Sigmoid colon (tissue), 6 donors: ENCODE measurements at regions not wholly inside any gene's neighbourhood (a gene's known extent, or its start where the extent isn't known, plus 50 kb on each side); places are given as distances from the start of the nearest gene placed in this dataset.

Experiments used
- DNase-seq: peaks from one replicate; pipeline ENCODE4 v3.0.0-alpha.2; 2019
- H3K27ac ChIP-seq, 4 donors: fragments of 200-600 bp; sonication (generic); one replicate each; pipeline ENCODE4 v1.5.1; 2016 to 2019; ENCODE audit warnings: mild to moderate bottlenecking in 1 of 4
- H3K27me3 ChIP-seq, 3 donors: fragments of 200-600 bp; sonication (generic); one replicate each; pipeline ENCODE4 v1.5.1; 2019; ENCODE audit warnings: mild to moderate bottlenecking in 1 of 3
- H3K36me3 ChIP-seq, 4 donors: fragments of 200-600 bp; sonication (generic); one replicate each; pipeline ENCODE4 v1.5.1; 2016 to 2019
- H3K4me1 ChIP-seq, 4 donors: fragments of 200-600 bp; sonication (generic); one replicate each; pipeline ENCODE4 v1.5.1; 2017 to 2019
- H3K4me3 ChIP-seq, 4 donors: fragments of 200-600 bp; sonication (generic); one replicate each; pipeline ENCODE4 v1.5.1; 2017 to 2019; ENCODE audit warnings: mild to moderate bottlenecking in 2 of 4, moderate library complexity in 1 of 4
- H3K9me3 ChIP-seq, 4 donors: fragments of 200-600 bp in 3 of 4; sonication (generic) in 3 of 4; one replicate each; pipeline versions ENCODE4 v1.5.1 to v1.6.1; 2013 to 2019
- EP300 ChIP-seq, 4 donors: sonication (generic); formaldehyde crosslinking; IDR thresholded peaks; one replicate each; pipeline ENCODE4 v1.6.1; 2017; ENCODE audit warnings: antibody characterized with exemption in 4 of 4
- POLR2A ChIP-seq, 2 donors: fragments of 450-650 bp; IDR thresholded peaks; one replicate each; pipeline ENCODE4 v1.6.1; 2016; ENCODE audit warnings: antibody characterized with exemption in 2 of 2, mild to moderate bottlenecking in 2 of 2, moderate library complexity in 2 of 2
- POLR2AphosphoS5 ChIP-seq, 4 donors: sonication (generic); formaldehyde crosslinking; IDR thresholded peaks; one replicate each; pipeline ENCODE4 v1.6.1; 2017; ENCODE audit warnings: antibody characterized with exemption in 4 of 4
- WGBS, 2 donors: extraction: QIAGEN DNeasy Blood & Tissue Kit; methylation state at CpG; one replicate each; pipeline ENCODE4 v1.1.7; 2013; 5-methylcytosine and 5-hydroxymethylcytosine counted together
- intact Hi-C: fragments of 100-400 bp; cut with DNase I; formaldehyde crosslinking; loops from one replicate; pipeline ENCODE4 v1.15.1; 2023
- TF ChIP-seq, protein P1 (sequence below), 4 experiments: fragments of 450-650 bp in 3 of 4; fragments of 200-600 bp in 1 of 4; IDR thresholded peaks; one replicate each; pipeline ENCODE4 v1.5.1; 2016 to 2019; ENCODE audit warnings: antibody characterized with exemption in 4 of 4, mild to moderate bottlenecking in 3 of 4, moderate library complexity in 2 of 4
- donor health status: healthy with polysubstance abuse.
- donor health status: healthy.

DNA sequence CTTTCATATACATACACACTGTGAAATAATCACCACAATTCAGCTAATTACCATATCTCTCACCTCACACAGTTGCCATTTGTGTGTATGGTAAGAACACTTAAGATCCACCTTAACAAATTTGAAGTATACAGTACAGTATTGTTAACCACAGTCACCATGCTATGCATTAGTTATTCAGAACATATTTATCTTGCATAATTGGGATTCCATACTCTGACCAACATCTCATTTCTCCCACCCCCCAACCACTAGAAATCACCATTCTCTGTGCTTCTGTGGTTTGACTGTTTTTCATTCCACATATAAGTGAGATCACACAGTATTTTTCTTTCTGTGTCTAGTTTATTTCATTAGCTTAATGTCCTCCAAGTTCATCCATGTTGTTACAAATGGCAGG is 247.7 kb upstream of the CTNNB1 start:
- no peak for DNase-seq
- no peaks in the 10 kb centered on the region for H3K4me1 ChIP-seq
- TF ChIP-seq EP300 (IDR thresholded peaks at IDR 0.05) = no peak
- TF ChIP-seq POLR2AphosphoS5 (IDR thresholded peaks at IDR 0.05) = no peak
- TF ChIP-seq, protein P1, sequence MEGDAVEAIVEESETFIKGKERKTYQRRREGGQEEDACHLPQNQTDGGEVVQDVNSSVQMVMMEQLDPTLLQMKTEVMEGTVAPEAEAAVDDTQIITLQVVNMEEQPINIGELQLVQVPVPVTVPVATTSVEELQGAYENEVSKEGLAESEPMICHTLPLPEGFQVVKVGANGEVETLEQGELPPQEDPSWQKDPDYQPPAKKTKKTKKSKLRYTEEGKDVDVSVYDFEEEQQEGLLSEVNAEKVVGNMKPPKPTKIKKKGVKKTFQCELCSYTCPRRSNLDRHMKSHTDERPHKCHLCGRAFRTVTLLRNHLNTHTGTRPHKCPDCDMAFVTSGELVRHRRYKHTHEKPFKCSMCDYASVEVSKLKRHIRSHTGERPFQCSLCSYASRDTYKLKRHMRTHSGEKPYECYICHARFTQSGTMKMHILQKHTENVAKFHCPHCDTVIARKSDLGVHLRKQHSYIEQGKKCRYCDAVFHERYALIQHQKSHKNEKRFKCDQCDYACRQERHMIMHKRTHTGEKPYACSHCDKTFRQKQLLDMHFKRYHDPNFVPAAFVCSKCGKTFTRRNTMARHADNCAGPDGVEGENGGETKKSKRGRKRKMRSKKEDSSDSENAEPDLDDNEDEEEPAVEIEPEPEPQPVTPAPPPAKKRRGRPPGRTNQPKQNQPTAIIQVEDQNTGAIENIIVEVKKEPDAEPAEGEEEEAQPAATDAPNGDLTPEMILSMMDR (IDR thresholded peaks at IDR 0.05) = no peak
- no peak for TF ChIP-seq POLR2A (IDR thresholded peaks at IDR 0.05)

DNA sequence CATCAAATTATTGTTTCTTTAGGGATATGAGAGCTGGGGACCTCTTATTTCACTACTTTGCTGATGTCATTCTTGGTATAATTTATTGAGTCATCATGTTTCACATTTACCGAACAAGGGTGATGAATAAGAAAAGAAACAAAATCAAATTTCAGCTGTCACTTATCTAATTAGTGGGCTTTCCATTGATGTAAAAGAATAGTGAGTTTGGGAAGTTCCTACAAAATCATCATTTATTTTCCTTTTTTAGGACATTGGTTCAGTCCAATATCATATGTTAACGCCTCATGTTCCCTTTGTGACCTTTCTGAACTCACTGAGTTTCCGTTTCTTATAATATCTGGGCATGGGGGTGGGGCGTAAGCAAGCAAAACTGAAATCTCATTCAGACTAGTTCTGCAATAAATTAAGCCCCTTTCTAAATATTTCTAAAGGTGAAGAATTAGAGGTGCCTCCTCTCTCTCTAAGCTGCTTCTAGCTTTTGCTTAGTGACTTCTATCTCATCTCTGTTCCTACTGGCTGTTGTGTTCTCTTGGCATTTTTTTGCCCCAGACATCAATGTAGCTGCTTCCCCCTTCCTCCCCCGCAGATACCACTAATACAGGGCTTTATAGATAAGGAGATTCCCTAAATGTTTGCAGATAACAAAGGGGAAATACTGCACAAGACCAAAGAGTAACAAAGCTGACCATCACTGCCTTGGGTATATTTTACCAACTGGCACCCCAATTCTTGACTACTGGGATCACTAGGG is 238.0 kb upstream of the CTNNB1 start:
- Histone ChIP-seq H3K9me3 (no peaks in the 10 kb centered on the region), H3K4me1 (no peaks in the 10 kb centered on the region), H3K27me3 (no peaks in the 10 kb centered on the region), H3K27ac (no peak overlapping the region), H3K36me3 (no peaks in the 10 kb centered on the region), H3K4me3 (no peak overlapping the region)
- WGBS, 2 donors = 87 to 89% methylated on average over 5 of the region's 5 CpGs
- TF ChIP-seq EP300 (IDR thresholded peaks at IDR 0.05) = no peak
- no peak for DNase-seq
- intact Hi-C loops = no loop called here

More for the DNA sequence above, 247.7 kb upstream of the CTNNB1 start:
- intact Hi-C loops = no loop called here
- H3K4me3 ChIP-seq = no peak overlapping the region
- H3K27ac ChIP-seq = no peak overlapping the region
- H3K9me3 ChIP-seq = peaks cover 0 to 5% (median 2%) of the 10 kb centered on the region in 4 donors
- H3K27me3 ChIP-seq = no peaks in the 10 kb centered on the region
- no peaks in the 10 kb centered on the region for H3K36me3 ChIP-seq

DNA sequence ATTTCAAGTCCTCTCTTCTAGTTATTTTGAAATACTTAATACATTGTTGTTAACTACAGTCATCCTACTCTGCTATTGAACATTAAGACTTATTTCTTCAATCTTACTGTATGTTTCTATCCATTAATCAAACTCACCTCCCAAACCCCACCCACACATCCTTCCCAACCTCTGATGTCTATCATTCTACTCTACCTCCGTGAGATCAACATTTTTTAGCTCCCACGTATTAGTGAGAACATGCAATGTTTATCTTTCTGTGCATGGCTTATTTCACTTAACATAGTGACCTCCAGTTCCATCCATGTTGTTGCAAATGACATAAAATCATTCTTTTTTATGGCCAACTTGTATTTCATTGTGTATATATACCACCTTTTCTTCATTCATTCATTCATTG is 236.6 kb upstream of the CTNNB1 start:
- H3K27ac ChIP-seq = no peak overlapping the region
- WGBS, 2 donors = 88 to 90% methylated on average over 2 of the region's 2 CpGs
- intact Hi-C loops = no loop called here
- no peaks in the 10 kb centered on the region for H3K36me3 ChIP-seq
- no peaks in the 10 kb centered on the region for H3K4me1 ChIP-seq
- H3K4me3 ChIP-seq = no peak overlapping the region
- no peaks in the 10 kb centered on the region for H3K9me3 ChIP-seq
- no peak for DNase-seq
- TF ChIP-seq, protein P1 (IDR thresholded peaks at IDR 0.05) = no peak
- TF ChIP-seq POLR2AphosphoS5 (IDR thresholded peaks at IDR 0.05) (no peak), POLR2A (IDR thresholded peaks at IDR 0.05) (no peak), EP300 (IDR thresholded peaks at IDR 0.05) (no peak)
- no peaks in the 10 kb centered on the region for H3K27me3 ChIP-seq

DNA sequence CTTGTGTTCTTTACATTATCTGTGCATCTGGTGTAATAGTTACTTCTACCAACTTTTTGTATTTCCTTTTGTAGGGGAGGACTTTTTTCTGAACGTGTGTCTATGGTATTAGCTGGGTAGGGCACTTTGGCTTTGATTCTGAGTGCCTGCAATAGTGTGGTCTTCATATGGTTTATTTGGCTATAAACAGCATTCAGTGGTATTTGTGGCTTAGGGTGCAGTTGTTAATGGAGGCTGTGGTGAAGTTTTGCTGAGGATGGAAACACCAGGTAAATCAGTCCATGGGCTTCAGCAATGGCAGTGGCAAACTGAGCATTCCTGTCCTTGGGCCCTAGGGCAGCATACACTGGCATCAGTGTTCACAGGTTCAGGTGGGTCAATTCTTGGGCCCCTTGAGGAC is 230.6 kb upstream of the CTNNB1 start:
- Histone ChIP-seq H3K4me3 (no peak overlapping the region), H3K9me3 (no peaks in the 10 kb centered on the region), H3K4me1 (peaks cover 0 to 29% (median 23%) of the 10 kb centered on the region in 4 donors), H3K36me3 (no peaks in the 10 kb centered on the region), H3K27ac (no peak overlapping the region), H3K27me3 (no peaks in the 10 kb centered on the region)
- 60 to 62% methylated on average over 1 of the region's 1 CpG for whole genome bisulfite sequencing, 2 donors
- intact Hi-C loops = no loop called here
- DNase-seq = no peak
- TF ChIP-seq, protein P1 (IDR thresholded peaks at IDR 0.05) = no peak

DNA sequence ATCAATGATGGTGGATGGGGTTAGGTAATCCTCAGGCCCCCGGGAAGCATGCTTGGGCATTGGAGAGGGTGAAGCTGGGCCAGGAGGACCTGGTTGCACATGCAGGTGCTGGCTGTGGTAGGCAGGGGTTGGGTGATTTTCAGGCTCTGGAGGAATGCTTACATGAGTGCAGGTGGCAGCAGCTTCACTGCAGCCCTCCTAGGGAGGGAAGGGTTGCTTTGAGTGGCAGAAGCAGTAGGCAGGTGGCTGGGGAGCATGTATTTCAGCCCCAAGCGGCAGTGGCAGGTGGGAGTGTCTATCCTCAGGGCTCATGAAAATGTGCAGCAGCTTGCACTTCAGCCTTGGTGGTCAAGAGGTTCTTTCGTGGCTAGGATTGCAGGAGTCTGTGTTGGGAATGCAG is 230.0 kb upstream of the CTNNB1 start:
- Histone ChIP-seq H3K4me3 (no peak overlapping the region), H3K4me1 (peaks cover 0 to 29% (median 23%) of the 10 kb centered on the region in 4 donors), H3K9me3 (no peaks in the 10 kb centered on the region), H3K27me3 (no peaks in the 10 kb centered on the region), H3K27ac (no peak overlapping the region), H3K36me3 (no peaks in the 10 kb centered on the region)
- DNase-seq = no peak
- 93 to 95% methylated on average over 3 of the region's 3 CpGs for WGBS, 2 donors
- TF ChIP-seq POLR2A (IDR thresholded peaks at IDR 0.05) = no peak
- TF ChIP-seq POLR2AphosphoS5 (IDR thresholded peaks at IDR 0.05) = no peak
- TF ChIP-seq EP300 (IDR thresholded peaks at IDR 0.05) = no peak
- TF ChIP-seq, protein P1 (IDR thresholded peaks at IDR 0.05) = no peak
- intact Hi-C loops = no loop called here
